HepG2 (cell line): ENCODE measurements at regions not wholly inside any gene's neighbourhood (a gene's known extent, or its start where the extent isn't known, plus 50 kb on each side); places are given as distances from the start of the nearest gene placed in this dataset.

ENCODE experiments used
- BRCA1 ChIP-seq: sonication (generic); formaldehyde crosslinking; IDR thresholded peaks from 2 replicates; pipeline ENCODE4 v1.4.0; 2020; ENCODE audit warnings: missing genetic modification reagents
- NCOA1 ChIP-seq: sonication (generic); formaldehyde crosslinking; IDR thresholded peaks from 2 replicates; pipeline ENCODE4 v1.9.0; 2021; ENCODE audit warnings: missing genetic modification reagents
- PRMT3 ChIP-seq: sonication (generic); formaldehyde crosslinking; IDR thresholded peaks from 2 replicates; pipeline ENCODE4 v1.8.1; 2022; ENCODE audit warnings: low read depth, mild to moderate bottlenecking, moderate library complexity, missing genetic modification reagents, borderline replicate concordance
- SKIL ChIP-seq: sonication (generic); formaldehyde crosslinking; IDR thresholded peaks from 2 replicates; pipeline ENCODE4 v1.8.0; 2022; ENCODE audit warnings: missing genetic modification reagents, mild to moderate bottlenecking, moderate library complexity, borderline replicate concordance
- ZC3H4 ChIP-seq: sonication (generic); formaldehyde crosslinking; IDR thresholded peaks from 2 replicates; pipeline ENCODE4 v1.4.0; 2020; ENCODE audit warnings: missing genetic modification reagents, borderline replicate concordance
- ZKSCAN5 ChIP-seq: sonication (generic); formaldehyde crosslinking; IDR thresholded peaks from 2 replicates; pipeline ENCODE4 v1.5.1; 2020; ENCODE audit warnings: mild to moderate bottlenecking, missing genetic modification reagents

DNA sequence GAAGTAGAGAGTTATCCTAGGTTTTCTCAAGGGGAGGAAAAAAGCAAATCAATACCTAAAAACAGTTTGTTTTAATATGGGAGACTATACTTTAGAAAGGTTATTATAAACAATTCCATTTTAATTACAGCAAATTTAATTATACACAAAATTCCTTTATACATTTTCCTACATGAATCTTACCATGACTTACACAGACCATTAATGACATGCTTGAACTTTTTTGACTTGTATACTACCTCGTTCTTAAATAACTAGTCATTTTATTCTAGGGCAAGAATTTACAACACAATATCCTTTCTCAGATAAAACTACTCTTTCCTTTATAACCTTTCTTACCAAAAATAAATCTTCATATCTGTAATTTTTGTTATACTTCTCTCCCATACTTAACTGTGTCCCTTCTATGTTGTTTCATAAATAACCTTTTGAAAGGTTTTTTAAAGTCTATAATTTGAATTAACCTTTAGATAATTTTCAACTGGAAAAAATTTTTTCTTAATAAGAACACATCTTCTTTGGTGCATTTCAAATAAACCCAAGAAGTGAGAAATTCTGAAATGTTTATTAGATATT lies 729.4 kb downstream of the TENT5A start:
- TF ChIP-seq SKIL (no peak), NCOA1 (no peak), ZC3H4 (CRISPR knock-in tag) (no peak), BRCA1 (CRISPR knock-in tag) (no peak), PRMT3 (no peak), ZKSCAN5 (CRISPR knock-in tag) (no peak)
